GM23248 (cell line): ENCODE measurements at regions not wholly inside any gene's neighbourhood (a gene's known extent, or its start where the extent isn't known, plus 50 kb on each side); places are given as distances from the start of the nearest gene placed in this dataset.

Experiments
- EZH2 ChIP-seq: fragments of 200-600 bp; sonication (generic); IDR thresholded peaks from 2 replicates; pipeline ENCODE4 v1.6.1; 2018; ENCODE audit warnings: antibody characterized with exemption, mild to moderate bottlenecking; ENCODE audit not compliant: insufficient read depth, poor library complexity, severe bottlenecking
- EZH2phosphoT487 ChIP-seq: fragments of 200-600 bp; sonication (generic); IDR thresholded peaks from 2 replicates; pipeline ENCODE4 v1.6.1; 2018; ENCODE audit warnings: antibody characterized with exemption, moderate library complexity, mild to moderate bottlenecking, low read depth; ENCODE audit not compliant: insufficient read depth

DNA sequence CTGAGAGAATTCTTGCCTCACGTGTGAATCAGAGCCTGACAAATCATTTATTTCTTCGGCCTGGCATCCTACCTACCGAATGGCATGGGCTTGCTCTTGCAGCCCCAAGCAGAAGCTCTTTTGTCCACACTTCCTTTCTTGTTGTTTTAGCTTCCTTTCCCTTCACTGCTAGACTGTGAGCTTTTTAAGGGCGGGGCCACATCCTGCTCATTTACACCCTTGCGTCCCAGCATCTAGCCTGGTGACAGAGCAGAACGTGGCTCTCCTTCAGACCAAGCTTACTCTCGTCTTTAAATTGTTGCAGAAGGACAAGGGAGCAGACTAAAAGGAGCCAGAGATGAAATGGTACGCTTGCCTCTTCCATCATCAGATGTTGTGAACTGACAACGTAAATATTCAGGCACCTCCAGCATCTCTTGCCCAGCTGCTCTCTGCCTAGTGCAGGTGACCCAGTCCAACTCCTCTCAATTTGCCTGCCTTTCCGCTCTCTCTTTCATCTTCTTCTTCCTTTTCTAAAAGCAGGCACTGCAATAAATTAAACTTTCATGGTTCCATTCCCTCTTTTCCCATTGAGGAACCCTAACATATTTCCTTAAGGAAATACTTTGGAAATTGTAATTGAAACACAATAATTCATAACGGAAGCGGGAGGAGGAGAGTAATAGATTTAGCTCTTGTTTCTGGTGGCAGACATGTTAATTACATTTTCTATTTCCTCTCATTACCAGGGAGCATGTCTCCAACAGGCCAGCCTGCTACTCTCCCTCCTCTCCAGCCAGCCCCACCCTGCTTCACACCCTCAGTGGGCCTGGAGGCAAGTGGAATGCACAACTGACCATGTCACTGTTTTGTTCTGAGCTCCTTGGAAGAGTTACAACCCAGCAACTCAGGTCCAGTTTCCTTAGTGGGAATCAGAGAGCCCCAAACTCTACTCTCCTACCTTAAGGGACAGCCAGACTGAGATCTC is 228.1 kb upstream of the TRIB2 start:
- no peak for TF ChIP-seq EZH2phosphoT487
- no peak for TF ChIP-seq EZH2
